Fibroblast of mammary gland (primary cell): ENCODE measurements at regions not wholly inside any gene's neighbourhood (a gene's known extent, or its start where the extent isn't known, plus 50 kb on each side); places are given as distances from the start of the nearest gene placed in this dataset.

Source experiments
- DNase-seq: peaks from one replicate; pipeline ENCODE4 v3.0.0-alpha.2; 2010; ENCODE audit warnings: low read depth
- H3K4me3 ChIP-seq: 2 replicates; pipeline ENCODE4 v1.5.1; 2011; ENCODE audit warnings: low read depth, mild to moderate bottlenecking, low read length, moderate library complexity; ENCODE audit not compliant: control insufficient read depth
- TF ChIP-seq, protein P1 (sequence below): conservative IDR thresholded peaks from 2 replicates; pipeline ENCODE4 v1.5.1; 2011; ENCODE audit warnings: low read depth, low read length, inconsistent platforms; ENCODE audit not compliant: control insufficient read depth, insufficient read depth

DNA sequence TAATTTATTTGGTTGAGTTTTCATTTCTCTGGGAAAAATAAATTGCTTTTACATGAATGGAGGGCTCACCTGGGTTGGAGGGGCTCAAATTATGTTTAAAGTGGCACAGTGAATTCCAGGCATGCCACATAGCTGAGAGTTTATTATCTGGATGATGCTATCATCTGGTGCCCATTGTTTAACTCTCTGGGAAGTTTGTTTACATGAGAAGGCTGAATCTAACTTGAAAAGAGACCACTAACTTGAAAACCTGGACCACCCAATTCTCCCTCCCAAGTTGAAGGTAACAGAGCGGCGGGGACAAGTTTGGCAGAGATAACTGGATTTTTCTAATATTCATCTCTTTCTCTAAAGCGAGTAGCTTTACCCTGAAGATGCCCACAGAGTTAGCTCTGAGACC, 321.5 kb upstream of the GHITM start:
- no peak overlapping the region for H3K4me3 ChIP-seq
- TF ChIP-seq, protein P1, sequence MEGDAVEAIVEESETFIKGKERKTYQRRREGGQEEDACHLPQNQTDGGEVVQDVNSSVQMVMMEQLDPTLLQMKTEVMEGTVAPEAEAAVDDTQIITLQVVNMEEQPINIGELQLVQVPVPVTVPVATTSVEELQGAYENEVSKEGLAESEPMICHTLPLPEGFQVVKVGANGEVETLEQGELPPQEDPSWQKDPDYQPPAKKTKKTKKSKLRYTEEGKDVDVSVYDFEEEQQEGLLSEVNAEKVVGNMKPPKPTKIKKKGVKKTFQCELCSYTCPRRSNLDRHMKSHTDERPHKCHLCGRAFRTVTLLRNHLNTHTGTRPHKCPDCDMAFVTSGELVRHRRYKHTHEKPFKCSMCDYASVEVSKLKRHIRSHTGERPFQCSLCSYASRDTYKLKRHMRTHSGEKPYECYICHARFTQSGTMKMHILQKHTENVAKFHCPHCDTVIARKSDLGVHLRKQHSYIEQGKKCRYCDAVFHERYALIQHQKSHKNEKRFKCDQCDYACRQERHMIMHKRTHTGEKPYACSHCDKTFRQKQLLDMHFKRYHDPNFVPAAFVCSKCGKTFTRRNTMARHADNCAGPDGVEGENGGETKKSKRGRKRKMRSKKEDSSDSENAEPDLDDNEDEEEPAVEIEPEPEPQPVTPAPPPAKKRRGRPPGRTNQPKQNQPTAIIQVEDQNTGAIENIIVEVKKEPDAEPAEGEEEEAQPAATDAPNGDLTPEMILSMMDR, result no peak
- DNase-seq, result no peak

DNA sequence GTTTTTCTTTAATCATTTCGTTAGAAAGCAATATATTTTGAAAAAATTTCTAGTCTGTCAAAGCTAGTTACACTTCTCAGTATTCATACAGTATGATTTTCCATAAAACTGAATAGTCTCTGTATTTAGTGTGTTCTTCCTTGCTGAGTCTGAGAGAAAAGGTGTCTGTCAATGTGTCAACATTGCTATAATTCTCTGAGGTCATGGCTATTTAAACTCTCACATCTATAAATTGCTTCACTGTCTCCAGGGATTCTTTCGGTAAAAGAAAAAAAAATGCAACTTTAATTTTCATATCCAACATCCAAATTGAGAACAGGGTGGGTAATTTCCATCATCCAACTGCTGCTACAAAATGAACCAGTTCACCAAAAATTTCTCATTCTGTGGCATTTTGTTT, 319.7 kb upstream of the GHITM start:
- no peak overlapping the region for H3K4me3 ChIP-seq
- TF ChIP-seq, protein P1, result no peak
- DNase-seq, result no peak

DNA sequence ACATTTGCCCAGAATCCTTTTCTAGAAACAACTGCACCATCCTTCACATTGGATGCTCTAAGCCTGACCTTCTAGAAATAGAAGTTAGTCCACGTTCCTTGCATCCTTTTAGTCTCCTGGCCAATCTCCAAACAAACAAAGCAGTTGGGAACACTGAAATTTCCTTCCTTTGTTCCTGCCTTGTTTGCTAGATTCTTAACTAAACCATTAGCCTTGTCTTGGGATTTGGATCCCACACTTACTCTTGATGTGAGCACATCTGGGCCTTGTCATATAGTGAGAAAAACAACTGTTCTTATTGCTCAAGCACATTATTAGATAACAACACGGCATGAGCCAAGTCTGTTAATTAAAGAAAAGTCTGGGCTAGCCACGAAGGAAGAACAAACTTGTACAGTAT, 319.3 kb upstream of the GHITM start:
- H3K4me3 ChIP-seq, result no peak overlapping the region
- TF ChIP-seq, protein P1, result no peak
- no peak for DNase-seq

DNA sequence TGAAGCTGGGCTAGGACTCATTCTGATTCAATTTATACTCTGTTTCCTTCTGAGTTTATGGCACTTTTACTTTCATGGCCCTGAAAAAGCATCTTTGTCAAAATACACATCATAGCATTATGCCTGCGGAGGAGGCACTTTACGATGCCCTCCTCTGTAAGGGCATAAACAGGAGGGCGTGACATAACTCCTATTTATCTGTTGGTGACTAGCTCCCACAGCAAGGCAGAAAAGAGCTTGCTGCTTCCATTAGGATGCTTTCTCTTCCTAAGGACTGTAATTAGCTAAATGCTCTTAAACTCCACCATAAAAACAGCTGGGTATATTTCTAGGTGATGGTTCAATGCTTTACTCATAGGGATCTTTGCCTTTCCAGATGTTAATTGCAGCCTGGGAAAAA, 315.2 kb upstream of the GHITM start:
- DNase-seq, result no peak
- TF ChIP-seq, protein P1, result no peak
- H3K4me3 ChIP-seq, result no peak overlapping the region

DNA sequence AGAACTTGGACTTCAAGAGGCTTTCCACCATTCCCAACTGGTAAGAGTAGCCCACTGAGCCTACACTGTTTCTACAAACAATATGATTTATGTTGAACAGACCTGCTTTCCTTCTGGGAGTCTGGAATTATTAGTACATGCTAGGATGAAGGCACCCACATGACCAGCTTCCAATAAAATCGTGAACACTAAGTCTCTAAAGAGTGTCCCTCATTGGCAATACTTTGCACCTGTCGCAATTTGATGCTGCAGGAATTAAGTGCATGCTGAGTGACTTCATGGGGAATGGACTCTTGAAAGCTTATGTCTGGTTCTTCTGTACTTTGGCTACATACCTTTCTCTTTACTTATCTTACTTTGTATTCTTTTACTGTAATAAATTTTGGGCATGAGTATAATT, 305.2 kb upstream of the GHITM start:
- H3K4me3 ChIP-seq, result no peak overlapping the region
- DNase-seq, result no peak
- TF ChIP-seq, protein P1, result no peak

DNA sequence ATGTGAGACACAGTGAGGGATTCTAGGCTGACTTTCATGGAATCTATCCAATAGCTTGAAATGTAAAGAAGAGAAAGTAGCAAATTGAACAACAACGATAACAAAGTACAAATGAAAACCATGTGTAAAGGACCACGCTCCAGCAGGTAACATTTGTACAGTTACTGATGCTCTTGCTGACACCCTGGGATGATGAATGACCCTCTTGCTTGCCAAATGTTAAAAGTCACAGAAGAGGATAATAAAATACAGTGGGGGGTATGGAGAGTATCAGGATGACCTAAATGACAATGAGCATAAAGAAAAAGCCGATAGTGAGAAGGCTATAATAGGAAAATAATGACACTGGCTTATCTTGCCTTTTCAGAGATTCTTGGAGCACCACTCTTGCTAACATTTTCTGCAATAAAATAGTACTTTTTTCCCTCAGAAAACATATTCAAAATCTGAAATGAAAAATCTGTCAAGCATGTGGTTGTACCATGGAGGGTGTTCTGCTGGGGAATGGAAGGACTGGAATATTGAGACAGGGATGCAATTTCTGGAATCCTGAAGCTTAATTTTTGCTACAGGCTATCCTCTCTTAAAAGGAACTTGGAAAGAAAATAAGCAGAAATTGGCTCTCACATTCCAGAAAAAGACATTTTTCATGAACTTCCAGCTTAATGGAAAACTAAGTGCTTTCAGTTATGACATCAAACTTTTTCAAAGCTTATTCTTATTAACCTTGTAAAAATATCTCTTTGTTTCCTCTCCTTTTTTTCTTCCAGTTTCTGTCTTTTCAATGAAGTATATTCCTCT, 303.2 kb upstream of the GHITM start:
- no peak overlapping the region for H3K4me3 ChIP-seq
- DNase-seq, result no peak
- TF ChIP-seq, protein P1, result no peak

DNA sequence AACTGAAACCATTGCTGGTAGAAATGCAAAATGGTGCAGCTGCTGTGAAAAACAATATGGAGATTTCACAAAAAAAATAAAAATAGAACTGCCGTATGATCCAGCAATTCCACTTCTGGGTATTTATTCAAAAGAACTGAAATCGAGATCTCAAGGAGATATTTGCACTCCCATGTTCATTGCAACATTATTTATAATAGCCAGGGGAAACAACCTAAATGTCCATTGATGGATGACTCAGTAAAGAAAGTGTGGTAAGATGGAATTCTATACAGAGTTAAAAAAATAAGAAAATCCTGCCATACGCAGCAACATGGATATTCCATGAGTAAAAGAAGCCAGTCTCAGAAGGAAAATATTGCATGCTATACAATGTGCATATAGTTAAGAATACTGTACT, 290.6 kb upstream of the GHITM start:
- H3K4me3 ChIP-seq, result no peak overlapping the region
- TF ChIP-seq, protein P1, result no peak
- no peak for DNase-seq
